RWPE1 (cell line): ENCODE measurements at regions not wholly inside any gene's neighbourhood (a gene's known extent, or its start where the extent isn't known, plus 50 kb on each side); places are given as distances from the start of the nearest gene placed in this dataset.

Experiments used
- CTCF ChIA-PET: fragments of 350-600 bp; sonication (Branson Sonifier 250); formaldehyde crosslinking; extraction: SDS; loops from one replicate; lab custom pipeline; 2021; lab: Yijun Ruan, JAX
- POLR2A ChIA-PET: fragments of 400-600 bp; formaldehyde crosslinking; extraction: SDS; loops from one replicate; lab custom pipeline; 2020; ENCODE audit warnings: antibody characterized with exemption; ENCODE audit not compliant: low non-redundant PET; lab: Yijun Ruan, JAX
- DNase-seq: peaks from one replicate; pipeline ENCODE4 v3.0.0; 2012; ENCODE audit warnings: low spot score
- H3K27ac ChIP-seq: fragments of 450-650 bp; 2 replicates; pipeline ENCODE4 v1.5.1; 2017
- TF ChIP-seq, protein P1 (sequence below): fragments of 450-650 bp; conservative IDR thresholded peaks from 2 replicates; pipeline ENCODE4 v1.5.1; 2017; ENCODE audit warnings: low read depth, mild to moderate bottlenecking

DNA sequence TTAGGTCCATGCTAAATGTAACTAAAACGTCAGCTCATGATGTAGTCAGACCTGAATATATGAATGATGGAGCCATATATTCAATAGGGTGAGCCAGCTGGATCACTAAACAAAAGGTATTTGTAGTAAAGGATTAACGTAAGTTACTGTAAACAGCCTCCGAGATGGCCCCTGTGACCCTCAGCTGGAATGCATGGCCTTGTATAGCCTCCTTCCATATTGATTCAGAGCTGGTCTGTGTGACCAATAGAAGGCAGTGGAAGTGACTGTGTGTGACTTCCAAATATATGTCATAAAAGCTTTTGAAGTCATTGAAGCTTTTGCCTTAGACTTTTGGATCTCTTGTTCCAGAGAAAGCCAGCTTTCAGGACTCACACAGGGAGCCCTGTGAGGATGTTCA, 154.4 kb upstream of the CHD1 start:
- DNase-seq, result no peak
- POLR2A ChIA-PET, result no interaction called here
- TF ChIP-seq, protein P1, sequence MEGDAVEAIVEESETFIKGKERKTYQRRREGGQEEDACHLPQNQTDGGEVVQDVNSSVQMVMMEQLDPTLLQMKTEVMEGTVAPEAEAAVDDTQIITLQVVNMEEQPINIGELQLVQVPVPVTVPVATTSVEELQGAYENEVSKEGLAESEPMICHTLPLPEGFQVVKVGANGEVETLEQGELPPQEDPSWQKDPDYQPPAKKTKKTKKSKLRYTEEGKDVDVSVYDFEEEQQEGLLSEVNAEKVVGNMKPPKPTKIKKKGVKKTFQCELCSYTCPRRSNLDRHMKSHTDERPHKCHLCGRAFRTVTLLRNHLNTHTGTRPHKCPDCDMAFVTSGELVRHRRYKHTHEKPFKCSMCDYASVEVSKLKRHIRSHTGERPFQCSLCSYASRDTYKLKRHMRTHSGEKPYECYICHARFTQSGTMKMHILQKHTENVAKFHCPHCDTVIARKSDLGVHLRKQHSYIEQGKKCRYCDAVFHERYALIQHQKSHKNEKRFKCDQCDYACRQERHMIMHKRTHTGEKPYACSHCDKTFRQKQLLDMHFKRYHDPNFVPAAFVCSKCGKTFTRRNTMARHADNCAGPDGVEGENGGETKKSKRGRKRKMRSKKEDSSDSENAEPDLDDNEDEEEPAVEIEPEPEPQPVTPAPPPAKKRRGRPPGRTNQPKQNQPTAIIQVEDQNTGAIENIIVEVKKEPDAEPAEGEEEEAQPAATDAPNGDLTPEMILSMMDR, result no peak
- CTCF ChIA-PET, result no interaction called here
- no peak overlapping the region for H3K27ac ChIP-seq

DNA sequence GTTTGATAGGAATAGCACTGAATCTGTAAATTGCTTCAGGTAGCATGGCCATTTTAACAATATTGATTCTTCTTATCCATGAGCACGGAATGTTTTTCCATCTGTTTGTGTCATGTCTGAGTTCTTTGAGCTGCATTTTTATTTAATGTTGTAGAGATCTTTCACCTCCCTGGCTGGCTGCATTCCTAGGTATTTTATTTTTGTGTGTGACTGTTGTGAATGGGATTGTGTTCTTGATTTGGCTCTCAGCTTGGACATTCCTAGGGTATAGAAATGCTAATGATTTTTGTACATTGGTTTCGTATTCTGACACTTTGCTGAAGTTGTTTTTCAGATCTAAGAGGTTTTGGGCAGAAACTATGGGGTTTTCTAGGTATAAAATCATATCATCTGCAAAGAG, 152.9 kb upstream of the CHD1 start:
- ChIA-PET CTCF (interaction anchor here (0.7 kb wide), 1 partner anchor 1391 kb away, joined by 5 read pairs; no protein-coding TSS in a partner anchor), POLR2A (no interaction called here)
- H3K27ac ChIP-seq, result no peak overlapping the region
- TF ChIP-seq, protein P1, result no peak
- no peak for DNase-seq

DNA sequence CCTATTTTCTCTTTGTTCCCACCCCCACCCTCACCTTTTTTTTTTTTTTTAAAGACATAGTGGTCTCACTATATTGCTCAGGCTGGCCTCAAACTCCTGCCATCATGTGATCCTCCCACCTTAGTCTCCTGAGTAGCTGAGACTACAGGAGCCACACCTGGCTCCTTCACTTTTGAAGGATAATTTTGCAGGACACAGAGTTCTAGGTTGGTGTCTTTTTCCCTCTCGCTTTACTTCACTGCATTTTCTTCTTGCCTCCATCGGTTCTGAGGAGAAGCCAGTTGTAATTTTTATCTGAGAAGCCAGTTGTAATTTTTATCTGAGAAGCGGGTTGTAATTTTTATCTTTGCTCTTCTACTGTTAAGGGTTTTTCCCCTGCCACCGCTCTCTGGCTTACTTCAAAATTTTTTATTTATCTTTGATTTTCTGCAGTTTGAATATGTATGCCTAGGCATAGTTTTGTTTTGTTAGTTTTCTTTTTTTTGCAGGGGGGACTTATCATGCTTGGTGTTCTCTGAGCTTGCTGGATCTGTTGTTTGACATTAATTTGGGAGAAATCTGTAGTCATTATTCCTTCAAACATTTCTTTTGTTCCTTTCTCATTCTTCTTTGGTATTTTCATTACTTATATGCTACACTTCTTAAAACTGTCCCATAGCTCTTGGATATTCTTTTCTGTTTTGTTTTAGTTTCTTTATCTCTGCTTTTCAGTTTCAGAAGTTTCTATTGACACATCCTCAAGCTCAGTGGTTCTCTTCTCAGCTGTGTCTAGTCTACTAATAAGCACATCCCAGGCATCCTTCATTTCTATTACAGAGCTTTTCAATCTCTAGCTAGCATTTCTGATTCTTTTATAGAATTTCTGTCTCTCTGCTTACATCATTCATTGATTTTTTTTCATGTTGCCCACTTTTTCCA, 148.2 kb upstream of the CHD1 start:
- TF ChIP-seq, protein P1, result no peak
- no peak overlapping the region for H3K27ac ChIP-seq
- POLR2A ChIA-PET, result no interaction called here
- DNase-seq, result no peak
- CTCF ChIA-PET, result no interaction called here

DNA sequence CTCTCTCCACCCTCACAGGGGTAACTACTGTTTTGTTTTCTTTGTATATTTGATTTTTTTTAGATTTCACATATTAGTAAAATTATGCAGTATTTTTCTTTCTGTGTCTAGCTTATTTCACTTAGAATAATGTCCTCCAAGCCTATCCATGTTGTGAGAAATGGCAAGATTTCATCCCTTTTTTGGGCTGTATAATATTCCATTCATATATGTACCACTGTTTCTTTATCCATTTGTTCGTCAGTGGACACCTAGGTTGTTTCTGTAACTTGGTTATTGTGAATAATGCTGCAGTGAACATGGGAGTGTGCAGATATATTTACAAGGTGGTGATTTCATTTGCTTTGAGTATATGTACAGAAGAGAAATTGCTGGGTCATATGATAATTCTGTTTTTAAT, 144.0 kb upstream of the CHD1 start:
- ChIA-PET POLR2A (no interaction called here), CTCF (interaction anchor here (0.7 kb wide), 1 partner anchor 11 kb away, joined by 3 read pairs; no protein-coding TSS in a partner anchor)
- no peak for DNase-seq
- TF ChIP-seq, protein P1, result no peak
- H3K27ac ChIP-seq, result no peak overlapping the region

DNA sequence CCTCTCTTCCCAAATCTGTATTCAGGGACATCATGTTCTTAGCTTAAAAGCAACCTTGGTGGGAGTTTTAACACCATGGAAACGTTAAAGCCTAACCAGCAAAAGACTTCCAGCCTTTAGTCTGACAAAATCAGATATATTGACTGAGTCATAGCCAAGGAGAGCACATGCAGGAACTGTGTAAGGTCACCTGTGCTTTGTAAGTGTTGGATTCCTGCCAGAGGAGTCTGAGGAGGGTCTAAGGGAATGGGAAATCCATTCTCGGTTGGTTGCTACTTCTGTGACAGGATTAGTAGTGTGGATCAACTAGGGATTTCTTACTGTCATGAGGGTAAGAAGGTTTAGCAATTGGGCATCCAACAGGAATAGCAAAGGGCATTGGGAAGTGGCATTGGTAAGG, 142.0 kb upstream of the CHD1 start:
- POLR2A ChIA-PET, result no interaction called here
- no peak overlapping the region for H3K27ac ChIP-seq
- TF ChIP-seq, protein P1, result no peak
- no peak for DNase-seq
- CTCF ChIA-PET, result no interaction called here

DNA sequence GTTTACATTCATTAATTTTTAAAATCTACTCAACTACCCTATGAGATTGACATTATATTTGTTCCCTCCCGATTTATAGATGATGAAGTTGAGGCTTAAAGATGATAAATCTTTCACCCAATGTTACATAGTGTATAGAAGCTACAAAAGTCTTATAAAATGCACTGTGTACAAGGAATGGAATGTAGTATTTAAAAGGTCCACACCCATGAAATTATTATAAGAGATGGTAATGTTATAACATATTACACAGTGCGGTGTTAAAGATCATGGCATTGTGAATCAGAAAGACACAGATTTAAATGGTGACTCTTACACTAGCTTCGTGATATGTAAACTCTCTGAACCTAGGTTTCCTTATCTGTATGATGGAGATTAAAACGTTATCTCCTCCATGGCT, 141.6 kb upstream of the CHD1 start:
- ChIA-PET POLR2A (no interaction called here), CTCF (no interaction called here)
- DNase-seq, result no peak
- TF ChIP-seq, protein P1, result no peak
- H3K27ac ChIP-seq, result no peak overlapping the region
